ENCODE measurements at regions not wholly inside any gene's neighbourhood (a gene's known extent, or its start where the extent isn't known, plus 50 kb on each side); places are given as distances from the start of the nearest gene placed in this dataset.

- 84% methylated on average over 5 of the region's 5 CpGs; no CpG with 5 or more reads in 1 of the 2 experiments for WGBS, 2 experiments (ENCODE audit: extremely low coverage in 1 of 2, insufficient coverage in 1 of 2, insufficient read length in 1 of 2, insufficient replicate concordance in 2 of 2, low coverage in 1 of 2, low lambda C conversion rate in 2 of 2, missing lambda C conversion rate in 1 of 2)
- Histone ChIP-seq H3K27ac (ENCODE audit: low read depth, low read length) (no peak overlapping the region), H2AK5ac (ENCODE audit: low read depth, low read length) (no peak overlapping the region), H3K79me1 (ENCODE audit: low read depth, low read length) (no peaks in the 10 kb centered on the region), H2AFZ (ENCODE audit: low read length) (no peak overlapping the region), H3K23ac (ENCODE audit: insufficient read length) (no peak overlapping the region), H3K14ac (ENCODE audit: insufficient read length) (no peak overlapping the region), H3K79me2 (ENCODE audit: control insufficient read depth in 1 of 2, insufficient read depth in 2 of 2, low read length in 2 of 2) (no peaks in the 10 kb centered on the region), H3K23me2 (ENCODE audit: low read depth, low read length) (no peaks in the 10 kb centered on the region; the same call in 1 of the 2 replicates), H2BK15ac (ENCODE audit: low read length) (no peak overlapping the region), H3K36me3 (ENCODE audit: control insufficient read depth in 2 of 4, insufficient read depth in 4 of 4, low read length in 3 of 4) (no peaks in the 10 kb centered on the region), H3K4me3 (ENCODE audit: extremely low read depth in 1 of 4, insufficient read depth in 2 of 4, low read depth in 3 of 4, low read length in 4 of 4) (no peak overlapping the region), H3K9ac (replicated peaks in 1 of 4; ENCODE audit: extremely low read depth in 1 of 4, low read depth in 3 of 4, low read length in 3 of 4) (no peak overlapping the region), H4K91ac (replicated peaks; ENCODE audit: insufficient read length, low read length) (no peak overlapping the region), H4K8ac (ENCODE audit: extremely low read depth, insufficient read depth, low read length) (no peak overlapping the region), H3K9me3 (ENCODE audit: insufficient read depth in 2 of 2, low read depth in 1 of 2, low read length in 1 of 2) (no peaks in the 10 kb centered on the region), H3K18ac (ENCODE audit: extremely low read depth, low read length) (no peak overlapping the region), H2BK20ac (ENCODE audit: low read length) (no peak overlapping the region), H3K4me2 (ENCODE audit: insufficient read depth in 1 of 2, low read depth in 2 of 2, low read length in 2 of 2) (no peak overlapping the region), H3K56ac (replicated peaks; ENCODE audit: insufficient read length, low read depth, low read length) (no peak overlapping the region), H4K5ac (ENCODE audit: insufficient read length, low read depth, low read length) (no peak overlapping the region), H2BK120ac (replicated peaks; ENCODE audit: low read depth, low read length) (no peak overlapping the region), H3K4ac (replicated peaks; ENCODE audit: insufficient read length, low read depth, low read length) (no peak overlapping the region), H3K27me3 (replicated peaks in 1 of 4; ENCODE audit: control insufficient read depth in 3 of 4, extremely low read depth in 1 of 4, insufficient read depth in 3 of 4, low read length in 3 of 4) (no peaks in the 10 kb centered on the region), H2BK12ac (ENCODE audit: low read depth, low read length) (no peak overlapping the region), H3K4me1 (replicated peaks in 1 of 4; ENCODE audit: control insufficient read depth in 3 of 4, insufficient read depth in 4 of 4, low read length in 3 of 4) (no peaks in the 10 kb centered on the region), H4K20me1 (replicated peaks in 1 of 2; ENCODE audit: control insufficient read depth in 1 of 2, insufficient read depth in 2 of 2, low read length in 2 of 2) (no peaks in the 10 kb centered on the region), H2BK5ac (ENCODE audit: low read depth, low read length) (no peak overlapping the region)
- FAIRE-seq: no peak
- ChIA-PET CTCF (ENCODE audit: partially characterized antibody) (interaction anchor here (0.6 to 4.6 kb wide), 63 partner anchors 8 to 591 kb away, joined by 3 to 61 read pairs (median 4); no protein-coding TSS in a partner anchor), POLR2A (ENCODE audit: partially characterized antibody) (interaction anchor here (1.1 to 1.7 kb wide), 2 partner anchors 20 to 26 kb away, joined by 3 to 6 read pairs; no protein-coding TSS in a partner anchor)
- no peak for DNase-seq (ENCODE audit: low read depth in 1 of 2, low spot score in 2 of 2)
- TF ChIP-seq BRCA1 (IDR thresholded peaks at IDR 0.05; ENCODE audit: low read depth, low read length) (no peak), HDAC6 (IDR thresholded peaks at IDR 0.05; ENCODE audit: low read depth, low read length) (no peak), SUZ12 (IDR thresholded peaks at IDR 0.05; ENCODE audit: low read length) (no peak), RBBP5 (IDR thresholded peaks at IDR 0.05; ENCODE audit: borderline replicate concordance, low read depth, low read length) (no peak), E2F6 (IDR thresholded peaks at IDR 0.05) (no peak), TAF7 (optimal IDR thresholded peaks at IDR 0.05; ENCODE audit: borderline replicate concordance, low read depth, low read length) (no peak), GABPA (IDR thresholded peaks at IDR 0.05; ENCODE audit: borderline replicate concordance, insufficient read depth, low read length) (no peak), GTF2F1 (IDR thresholded peaks at IDR 0.05; ENCODE audit: borderline replicate concordance, low read depth, low read length) (no peak), TBP (IDR thresholded peaks at IDR 0.05; ENCODE audit: low read depth, low read length) (no peak), CTBP2 (IDR thresholded peaks at IDR 0.05; ENCODE audit: borderline replicate concordance, insufficient read depth, insufficient read length, low read length) (no peak), KDM1A (IDR thresholded peaks at IDR 0.05; ENCODE audit: borderline replicate concordance, low read length) (no peak), ATF3 (IDR thresholded peaks at IDR 0.05; ENCODE audit: insufficient read depth, low read depth, low read length) (no peak), PHF8 (conservative IDR thresholded peaks at IDR 0.05; ENCODE audit: low read depth, low read length) (no peak)
Measured at GRCh38 chr3:17840651-17841050, 98.2 kb upstream of the TBC1D5 start.

Data from H1 (cell line).